Activated naive CD8-positive, alpha-beta T cell treated with anti-CD3 and anti-CD28 coated beads for 36 hours (primary cell): ENCODE measurements at regions not wholly inside any gene's neighbourhood (a gene's known extent, or its start where the extent isn't known, plus 50 kb on each side); places are given as distances from the start of the nearest gene placed in this dataset.

Source experiments
- DNase-seq: peaks from one replicate; pipeline ENCODE4 v3.0.0; 2021
- H3K27ac Mint-ChIP-seq: one replicate; pipeline ENCODE4 v1.8.0; 2022; ENCODE audit warnings: mild to moderate bottlenecking, moderate library complexity, mixed read lengths
- H3K27me3 Mint-ChIP-seq: one replicate; pipeline ENCODE4 v1.8.0; 2022; ENCODE audit warnings: mild to moderate bottlenecking, mixed read lengths
- H3K36me3 Mint-ChIP-seq: one replicate; pipeline ENCODE4 v1.8.0; 2021; ENCODE audit warnings: mild to moderate bottlenecking, mixed read lengths
- H3K4me1 Mint-ChIP-seq: one replicate; pipeline ENCODE4 v1.8.0; 2021; ENCODE audit warnings: mixed read lengths
- H3K4me3 Mint-ChIP-seq: one replicate; pipeline ENCODE4 v1.8.0; 2022; ENCODE audit warnings: mild to moderate bottlenecking, moderate library complexity, mixed read lengths
- H3K9me3 Mint-ChIP-seq: one replicate; pipeline ENCODE4 v1.8.0; 2022; ENCODE audit warnings: mixed read lengths

DNA sequence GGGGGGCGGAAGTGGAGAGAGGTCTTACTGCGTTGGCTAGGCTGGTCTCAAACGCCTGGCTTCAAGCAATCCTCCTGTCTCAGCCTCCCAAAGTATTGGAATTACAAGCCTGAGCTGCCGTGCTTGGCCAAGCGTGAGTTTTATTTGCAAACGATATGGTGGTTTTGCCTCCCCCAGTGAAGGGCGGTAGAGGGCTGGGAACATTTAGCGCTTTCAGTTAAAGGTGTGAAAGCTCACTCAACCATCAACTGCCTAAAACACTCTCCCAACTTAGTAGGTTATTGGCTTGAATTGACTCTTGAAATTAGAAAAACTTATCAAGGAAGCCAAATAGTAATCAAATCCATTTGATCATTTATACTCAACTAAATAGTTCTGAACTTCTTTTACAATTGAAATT, 156.3 kb downstream of the ESM1 start:
- Mint-ChIP-seq H3K4me3 (no peak overlapping the region), H3K4me1 (peaks cover 7% of the 10 kb centered on the region), H3K36me3 (no peaks in the 10 kb centered on the region), H3K27ac (no peak overlapping the region), H3K9me3 (no peaks in the 10 kb centered on the region), H3K27me3 (peaks cover 4% of the 10 kb centered on the region)
- DNase-seq = no peak

DNA sequence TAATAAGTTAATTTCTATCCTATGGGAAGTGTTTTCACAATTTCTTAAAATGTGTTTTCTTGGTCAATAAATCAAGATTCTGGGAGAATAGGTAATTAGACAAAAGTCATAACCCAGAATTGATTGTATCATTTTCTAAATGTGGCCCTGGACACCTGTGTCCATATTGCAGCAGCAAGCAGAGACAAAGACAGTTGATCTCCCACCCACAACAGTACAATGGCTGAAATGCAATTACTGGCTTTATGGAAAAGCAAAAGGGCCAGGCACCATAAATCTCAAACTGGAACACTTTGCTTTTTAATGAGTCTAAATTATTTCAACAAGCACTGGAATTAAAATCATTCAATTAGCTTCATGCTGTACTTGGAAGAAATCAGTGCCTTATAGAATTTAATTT, 157.2 kb downstream of the ESM1 start:
- Mint-ChIP-seq H3K9me3 (no peaks in the 10 kb centered on the region), H3K27me3 (peaks cover 4% of the 10 kb centered on the region), H3K27ac (no peak overlapping the region)

DNA sequence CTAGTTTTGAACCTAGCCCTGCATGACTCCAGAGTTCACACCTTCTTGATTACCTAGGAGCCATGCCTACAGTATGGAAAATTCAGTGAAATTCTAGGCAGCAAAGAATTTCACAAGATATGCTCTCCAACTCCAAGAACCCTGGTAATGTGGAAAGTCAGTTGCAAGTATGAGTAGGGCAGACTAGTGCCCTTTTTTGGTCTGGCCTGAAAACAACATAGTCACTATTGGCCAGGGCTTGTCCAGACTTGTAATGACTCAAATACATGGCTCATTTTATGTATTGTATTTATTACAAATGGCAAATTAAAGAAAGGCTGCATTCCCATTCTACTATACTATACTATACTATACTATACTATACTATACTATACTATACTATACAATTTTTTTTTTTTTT, 160.4 kb downstream of the ESM1 start:
- no peaks in the 10 kb centered on the region for H3K4me1 Mint-ChIP-seq
- no peak for DNase-seq
- H3K9me3 Mint-ChIP-seq = no peaks in the 10 kb centered on the region

More for the DNA sequence above, 157.2 kb downstream of the ESM1 start:
- peaks cover 4% of the 10 kb centered on the region for H3K4me1 Mint-ChIP-seq
- DNase-seq = no peak
- no peaks in the 10 kb centered on the region for H3K36me3 Mint-ChIP-seq
- no peak overlapping the region for H3K4me3 Mint-ChIP-seq

DNA sequence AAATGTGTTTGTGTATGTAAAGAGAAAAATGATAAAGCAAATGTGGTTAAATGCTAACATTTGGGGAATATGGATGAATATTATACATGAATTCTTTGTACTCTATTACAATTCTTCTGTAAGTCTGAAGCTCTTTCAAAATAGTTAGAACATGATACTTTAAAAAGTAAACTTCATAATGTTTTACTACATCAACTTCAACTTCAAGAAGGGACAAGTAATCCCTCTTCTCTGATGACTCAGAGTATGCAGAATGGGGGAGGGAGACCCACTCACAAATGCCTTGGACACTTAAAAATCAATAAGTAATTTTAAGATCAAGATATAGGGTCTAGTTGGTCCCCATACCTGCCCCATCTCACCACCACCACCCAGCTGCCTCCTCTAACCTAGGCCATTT, 162.4 kb downstream of the ESM1 start:
- Mint-ChIP-seq H3K27me3 (no peaks in the 10 kb centered on the region), H3K4me3 (no peak overlapping the region), H3K27ac (no peak overlapping the region), H3K9me3 (no peaks in the 10 kb centered on the region), H3K36me3 (no peaks in the 10 kb centered on the region), H3K4me1 (no peaks in the 10 kb centered on the region)
- DNase-seq = no peak

More for the DNA sequence above, 160.4 kb downstream of the ESM1 start:
- no peak overlapping the region for H3K27ac Mint-ChIP-seq
- no peaks in the 10 kb centered on the region for H3K36me3 Mint-ChIP-seq
- H3K27me3 Mint-ChIP-seq = peaks cover 4% of the 10 kb centered on the region
- no peak overlapping the region for H3K4me3 Mint-ChIP-seq

DNA sequence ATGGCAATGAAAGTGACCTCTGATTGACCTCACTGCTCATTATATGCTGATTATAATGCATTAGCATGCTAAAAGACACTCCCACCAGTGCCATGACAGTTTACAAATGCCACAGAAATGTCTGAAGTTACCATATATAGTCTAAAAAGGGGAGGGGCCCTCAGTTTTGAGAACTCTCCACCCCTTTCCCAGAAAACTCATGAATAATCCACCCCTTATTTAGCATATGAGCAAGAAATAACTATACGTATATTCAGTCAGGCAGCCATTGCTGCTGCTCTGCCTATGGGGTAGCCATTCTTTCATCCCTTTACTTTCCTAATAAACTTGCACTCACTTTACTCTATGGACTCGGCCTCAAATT, 163.1 kb downstream of the ESM1 start:
- no peaks in the 10 kb centered on the region for H3K36me3 Mint-ChIP-seq
- DNase-seq = no peak
- H3K27me3 Mint-ChIP-seq = no peaks in the 10 kb centered on the region
- no peak overlapping the region for H3K27ac Mint-ChIP-seq
- no peaks in the 10 kb centered on the region for H3K9me3 Mint-ChIP-seq
- H3K4me3 Mint-ChIP-seq = no peak overlapping the region
- no peaks in the 10 kb centered on the region for H3K4me1 Mint-ChIP-seq

DNA sequence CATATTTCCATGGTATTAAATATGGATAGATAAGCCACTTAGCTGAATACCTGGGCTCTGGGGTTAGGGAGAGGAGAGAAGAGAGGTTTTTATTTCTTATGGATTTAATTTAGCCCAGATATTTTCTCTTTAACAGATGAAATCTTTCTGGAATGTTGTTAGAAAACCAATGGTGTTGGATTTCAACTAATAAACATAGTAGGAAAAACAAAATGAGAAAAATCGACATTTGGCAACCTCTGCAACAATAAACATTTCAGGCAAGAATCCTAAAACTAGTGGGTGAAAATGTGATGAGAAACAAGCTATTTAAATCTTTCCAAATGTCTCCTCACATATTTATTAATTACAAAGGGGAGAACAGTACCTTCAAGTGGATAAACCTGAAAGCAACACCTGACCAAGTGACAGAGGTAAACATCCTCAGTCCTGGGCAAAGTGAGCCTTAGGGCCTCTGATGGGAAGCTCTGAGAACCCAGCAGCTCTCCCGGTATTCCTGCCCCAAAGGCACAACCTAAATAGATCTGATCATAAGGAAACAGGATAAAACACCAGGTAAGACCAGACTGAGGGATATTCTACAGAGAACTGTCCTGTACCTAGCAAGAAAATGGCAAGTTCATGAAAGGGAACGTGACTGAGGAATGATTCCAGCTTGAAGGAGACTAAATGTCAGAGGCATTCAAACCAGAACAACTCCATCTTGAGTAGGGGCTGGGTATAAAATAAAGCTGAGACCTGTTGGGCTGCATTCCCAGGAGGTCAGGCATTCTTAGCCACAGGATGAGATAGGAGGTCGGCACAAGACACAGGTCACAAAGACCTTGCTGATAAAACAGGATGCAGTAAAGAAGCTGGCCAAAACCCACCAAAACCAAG, 163.7 kb downstream of the ESM1 start:
- Mint-ChIP-seq H3K27ac (no peak overlapping the region), H3K9me3 (no peaks in the 10 kb centered on the region), H3K4me3 (no peak overlapping the region)

DNA sequence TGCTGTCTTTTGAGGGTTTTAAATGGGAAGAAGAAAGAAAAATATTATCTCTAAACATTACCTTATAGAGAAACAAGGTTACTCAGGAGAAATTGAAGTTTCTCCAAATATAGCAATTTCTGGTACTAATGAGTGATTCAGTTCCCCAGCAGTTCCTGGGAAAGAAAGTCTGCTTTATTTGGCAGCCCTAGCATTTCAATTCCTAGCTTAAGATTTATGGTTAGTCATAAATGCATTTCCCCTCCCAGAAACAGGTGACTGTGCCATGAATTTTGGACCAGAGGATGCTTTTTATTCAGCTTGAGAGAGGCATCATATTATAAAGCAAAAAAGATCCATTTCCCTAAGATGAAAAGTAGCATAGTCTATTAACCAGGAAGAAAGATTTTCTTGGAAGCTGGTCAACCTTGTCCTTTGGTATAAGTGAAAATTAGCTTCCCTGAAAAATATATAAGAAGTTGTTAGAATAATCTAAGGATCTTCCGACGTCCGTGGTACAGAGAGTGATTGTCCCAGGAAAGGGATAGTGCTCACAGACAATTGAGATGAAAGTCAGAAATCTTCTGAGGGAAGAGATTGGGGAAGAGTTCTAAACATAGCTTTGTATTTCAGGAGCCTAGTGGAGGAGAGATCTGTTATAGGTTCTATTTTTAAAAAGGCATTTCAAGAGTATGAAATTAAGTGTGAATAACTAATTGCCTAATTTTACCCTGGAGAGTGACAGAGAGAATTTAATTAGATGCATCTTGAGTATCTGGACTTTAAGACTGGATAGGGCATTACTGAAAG, 164.9 kb downstream of the ESM1 start:
- H3K36me3 Mint-ChIP-seq = no peaks in the 10 kb centered on the region
- no peak overlapping the region for H3K4me3 Mint-ChIP-seq
- peaks cover 4% of the 10 kb centered on the region for H3K27me3 Mint-ChIP-seq

More for the DNA sequence above, 163.7 kb downstream of the ESM1 start:
- no peaks in the 10 kb centered on the region for H3K4me1 Mint-ChIP-seq
- H3K36me3 Mint-ChIP-seq = no peaks in the 10 kb centered on the region
- H3K27me3 Mint-ChIP-seq = no peaks in the 10 kb centered on the region
- DNase-seq = no peak

DNA sequence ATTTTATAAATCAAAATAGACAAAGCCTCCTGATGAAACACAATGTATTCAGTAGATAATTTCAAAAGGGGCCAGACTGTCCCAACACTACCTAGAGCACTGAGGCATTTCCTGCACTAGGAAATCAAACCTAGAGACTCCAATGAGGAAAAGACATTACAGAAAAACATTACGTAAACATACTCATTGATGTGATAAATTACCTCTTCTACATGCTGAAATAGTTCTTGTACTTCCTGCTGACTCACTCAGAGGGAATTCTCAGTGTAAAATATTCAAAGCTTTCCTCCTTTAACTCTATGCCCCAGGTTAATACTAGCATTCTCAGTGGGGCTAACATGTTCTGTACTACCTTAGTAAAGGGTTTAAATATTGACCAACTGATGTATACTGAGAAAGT, 178.0 kb downstream of the ESM1 start:
- H3K4me3 Mint-ChIP-seq = no peak overlapping the region
- no peak overlapping the region for H3K27ac Mint-ChIP-seq
- peaks cover 7% of the 10 kb centered on the region for H3K9me3 Mint-ChIP-seq
- peaks cover 20% of the 10 kb centered on the region for H3K4me1 Mint-ChIP-seq
- no peaks in the 10 kb centered on the region for H3K36me3 Mint-ChIP-seq
- no peak for DNase-seq
- H3K27me3 Mint-ChIP-seq = no peaks in the 10 kb centered on the region

More for the DNA sequence above, 164.9 kb downstream of the ESM1 start:
- H3K9me3 Mint-ChIP-seq = no peaks in the 10 kb centered on the region
- no peak overlapping the region for H3K27ac Mint-ChIP-seq
- DNase-seq = no peak
- H3K4me1 Mint-ChIP-seq = no peaks in the 10 kb centered on the region

DNA sequence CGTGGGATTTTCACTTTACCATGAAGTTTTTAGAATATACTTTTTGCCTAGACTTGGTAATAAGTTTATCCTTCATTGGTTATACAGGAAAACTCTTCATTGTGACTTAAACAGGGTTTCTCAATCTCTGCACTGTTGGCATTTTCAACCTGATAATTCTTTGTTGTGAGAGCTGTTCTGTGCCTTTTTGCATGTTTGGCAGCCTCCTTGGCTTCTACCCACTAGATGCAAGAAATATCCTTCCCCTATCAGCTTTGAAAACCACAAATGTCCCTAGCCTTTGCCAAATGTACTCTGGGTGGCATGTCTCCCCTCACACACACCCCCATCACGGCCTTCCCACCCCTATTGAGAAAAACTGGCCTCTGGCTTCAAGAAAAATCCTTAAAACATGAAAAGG, 180.9 kb downstream of the ESM1 start:
- Mint-ChIP-seq H3K27me3 (no peaks in the 10 kb centered on the region), H3K4me1 (peaks cover 37% of the 10 kb centered on the region), H3K27ac (peak overlapping the region; percentile 19), H3K4me3 (no peak overlapping the region), H3K36me3 (no peaks in the 10 kb centered on the region), H3K9me3 (peaks cover 6% of the 10 kb centered on the region)
- DNase-seq = no peak

DNA sequence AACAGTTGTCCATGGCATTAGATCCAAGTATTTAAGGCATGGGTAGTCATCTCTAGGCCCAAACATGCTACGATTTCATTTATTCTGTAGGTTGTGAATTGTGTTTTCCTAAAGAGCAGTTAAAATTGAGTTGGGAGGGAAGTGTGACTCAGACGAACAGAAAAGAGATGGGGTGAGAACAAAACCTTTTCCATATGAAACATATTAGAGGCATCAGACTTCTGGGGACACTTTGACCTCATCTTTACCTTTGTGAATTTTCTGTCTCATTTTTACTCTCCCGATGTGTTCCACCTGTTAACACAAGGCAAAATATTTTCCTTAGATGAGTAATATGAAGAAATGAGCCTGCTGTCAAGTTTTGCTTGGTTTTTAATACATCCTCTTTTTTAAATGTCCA, 181.3 kb downstream of the ESM1 start:
- peaks cover 6% of the 10 kb centered on the region for H3K9me3 Mint-ChIP-seq
- no peak for DNase-seq
- peak overlapping the region; percentile 71 for H3K27ac Mint-ChIP-seq
- no peak overlapping the region for H3K4me3 Mint-ChIP-seq
- H3K27me3 Mint-ChIP-seq = no peaks in the 10 kb centered on the region
- peaks cover 37% of the 10 kb centered on the region for H3K4me1 Mint-ChIP-seq
- no peaks in the 10 kb centered on the region for H3K36me3 Mint-ChIP-seq

DNA sequence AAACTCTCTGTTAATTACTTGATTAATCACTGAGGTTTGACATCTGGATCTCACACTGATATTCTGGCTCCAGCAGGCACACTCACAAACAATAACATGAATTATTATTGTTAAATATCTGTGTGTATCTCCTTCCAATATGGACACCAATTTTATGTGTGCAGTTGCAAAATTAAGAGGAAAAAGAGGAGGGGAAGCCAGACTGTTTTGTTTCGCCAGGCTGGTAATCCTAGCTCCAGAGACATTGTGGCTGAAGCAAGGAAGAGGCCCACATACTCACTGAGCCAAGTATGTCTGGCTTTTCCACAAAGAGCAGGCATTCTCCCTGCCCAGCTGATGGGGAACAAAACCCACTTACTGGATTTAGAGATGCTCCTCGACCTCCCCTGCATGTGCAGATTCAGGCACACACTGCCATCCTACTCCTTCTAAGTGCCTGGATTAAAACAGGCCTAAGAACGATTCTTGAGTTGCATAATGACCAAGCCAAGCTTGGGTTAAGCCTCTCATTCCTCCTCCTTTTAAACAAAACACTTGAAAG, 181.9 kb downstream of the ESM1 start:
- H3K36me3 Mint-ChIP-seq = no peaks in the 10 kb centered on the region
- H3K4me1 Mint-ChIP-seq = peaks cover 37% of the 10 kb centered on the region
- no peak overlapping the region for H3K27ac Mint-ChIP-seq
- DNase-seq = no peak
- no peak overlapping the region for H3K4me3 Mint-ChIP-seq
- peaks cover under 1% of the 10 kb centered on the region for H3K9me3 Mint-ChIP-seq
- no peaks in the 10 kb centered on the region for H3K27me3 Mint-ChIP-seq

DNA sequence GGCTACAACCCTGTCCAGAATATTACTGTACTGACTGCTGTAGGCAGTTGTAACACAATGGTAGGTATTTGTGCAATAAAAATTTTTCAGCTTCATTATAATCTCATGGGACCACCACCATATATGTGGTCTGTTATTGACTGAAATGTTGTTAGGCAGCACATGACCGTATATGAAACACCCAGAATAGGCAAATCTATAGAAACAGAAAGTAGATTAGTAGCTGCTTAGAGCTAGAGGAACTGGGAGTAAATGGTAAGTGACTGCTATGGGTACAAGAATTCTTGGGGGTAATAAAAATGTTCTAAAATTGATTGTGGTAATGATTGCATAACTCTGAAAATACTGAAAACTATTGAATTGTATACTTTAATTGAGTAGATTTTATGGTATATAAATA, 185.7 kb downstream of the ESM1 start:
- Mint-ChIP-seq H3K27me3 (peaks cover 3% of the 10 kb centered on the region), H3K36me3 (peaks cover 6% of the 10 kb centered on the region), H3K27ac (no peak overlapping the region), H3K4me1 (peaks cover 46% of the 10 kb centered on the region), H3K9me3 (no peaks in the 10 kb centered on the region), H3K4me3 (no peak overlapping the region)
- DNase-seq = no peak

DNA sequence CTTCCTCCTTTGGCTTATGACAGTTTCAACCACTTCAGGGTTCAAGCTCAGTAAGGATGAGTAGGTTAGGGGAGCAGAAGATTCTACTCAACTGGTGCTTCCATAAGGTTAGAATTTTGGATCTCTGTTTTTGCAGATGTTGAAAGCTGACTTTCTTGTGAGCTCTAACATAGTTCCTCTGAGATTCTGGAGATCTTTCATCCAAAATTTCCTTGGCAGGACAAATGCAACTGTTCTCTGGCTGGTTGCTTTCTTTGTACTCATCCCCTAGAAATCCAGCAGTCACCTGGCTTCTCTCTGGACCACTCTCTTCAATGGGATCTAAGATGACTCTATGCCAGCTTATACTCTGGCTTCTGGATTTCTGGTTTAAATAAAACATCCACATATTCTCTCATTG, 189.6 kb downstream of the ESM1 start:
- peaks cover 2% of the 10 kb centered on the region for H3K9me3 Mint-ChIP-seq
- H3K27ac Mint-ChIP-seq = no peak overlapping the region
- no peak for DNase-seq
- H3K36me3 Mint-ChIP-seq = peaks cover 12% of the 10 kb centered on the region
- no peak overlapping the region for H3K4me3 Mint-ChIP-seq
- H3K27me3 Mint-ChIP-seq = peaks cover 3% of the 10 kb centered on the region
- peaks cover 42% of the 10 kb centered on the region for H3K4me1 Mint-ChIP-seq

DNA sequence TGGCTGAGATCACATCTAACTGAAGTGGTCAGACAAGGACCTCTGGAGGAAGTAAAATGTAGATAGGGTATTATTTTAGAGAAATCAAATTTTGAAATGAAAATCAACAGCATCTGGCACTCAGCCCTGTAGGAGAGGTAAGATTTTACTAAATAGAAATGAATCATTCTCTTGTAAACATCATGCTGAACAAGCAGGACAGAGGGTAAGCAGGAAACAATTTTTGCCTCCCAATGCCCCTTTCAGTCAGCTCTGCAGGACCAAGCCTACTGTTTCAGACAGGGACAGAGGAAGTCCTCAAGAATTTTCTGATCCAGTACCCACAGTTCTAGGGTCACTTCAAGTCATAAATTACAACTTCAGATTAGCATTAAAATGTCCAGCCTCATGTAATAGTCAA, 190.1 kb downstream of the ESM1 start:
- no peak for DNase-seq
- Mint-ChIP-seq H3K4me1 (peaks cover 38% of the 10 kb centered on the region), H3K4me3 (no peak overlapping the region), H3K27ac (peak overlapping the region; percentile 92), H3K36me3 (peaks cover 12% of the 10 kb centered on the region), H3K27me3 (peaks cover 3% of the 10 kb centered on the region), H3K9me3 (peaks cover 2% of the 10 kb centered on the region)

DNA sequence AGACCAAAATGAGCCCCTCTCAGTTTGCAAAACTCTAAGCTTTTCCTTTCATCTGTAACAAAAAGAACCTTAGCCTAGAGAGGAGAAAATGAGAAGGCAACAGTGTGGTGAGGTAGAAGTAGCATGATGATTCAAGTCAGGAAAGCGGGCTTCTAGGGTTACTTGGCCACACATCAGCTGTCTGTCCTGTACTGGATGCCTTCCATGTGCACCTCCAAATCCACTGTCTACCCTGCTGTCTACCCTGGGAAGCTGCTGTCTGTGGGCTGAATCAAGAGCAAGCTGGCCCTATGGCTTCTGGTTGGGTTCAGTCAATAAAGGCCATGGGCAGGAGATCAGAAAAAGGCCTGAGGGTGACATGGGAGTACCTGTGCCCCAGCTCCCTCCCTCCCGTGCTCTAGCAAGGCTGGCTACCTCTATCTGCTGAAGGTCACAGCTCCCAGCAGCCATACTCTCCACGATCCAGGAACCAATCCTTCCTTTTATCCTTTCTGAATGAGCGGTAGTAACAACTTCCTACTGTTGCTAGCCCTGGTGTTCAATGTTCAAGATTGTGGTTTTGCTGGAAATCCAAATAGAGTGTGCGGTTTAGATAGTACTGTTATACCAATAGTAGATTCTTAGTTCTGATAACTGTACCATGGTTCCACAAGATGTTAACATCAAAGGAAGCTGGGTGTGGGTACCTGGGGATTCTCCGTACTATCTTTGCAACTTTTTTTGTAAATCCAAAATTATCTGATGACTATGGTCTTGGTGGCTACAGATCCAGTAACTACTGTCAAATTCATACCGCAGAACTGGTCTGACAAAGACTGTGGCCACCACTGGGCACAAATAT, 191.0 kb downstream of the ESM1 start:
- Mint-ChIP-seq H3K4me3 (peak overlapping the region; percentile 9), H3K4me1 (peaks cover 31% of the 10 kb centered on the region), H3K36me3 (peaks cover 12% of the 10 kb centered on the region), H3K27me3 (peaks cover 3% of the 10 kb centered on the region), H3K27ac (peak overlapping the region; percentile 92), H3K9me3 (peaks cover 2% of the 10 kb centered on the region)
- DNase-seq = peak; percentile 35
